Muscle of back (tissue), 3 donors: ENCODE measurements at regions not wholly inside any gene's neighbourhood (a gene's known extent, or its start where the extent isn't known, plus 50 kb on each side); places are given as distances from the start of the nearest gene placed in this dataset.

Experiments used
- DNase-seq, 3 donors: peaks; one replicate each; pipeline versions ENCODE4 v3.0.0 to v3.0.0-alpha.2; 2013

GRCh38 chr2:238700117-238700457 lies 147.8 kb upstream of the TWIST2 start:
- no peak for DNase-seq

GRCh38 chr2:238700506-238701340 lies 147.2 kb upstream of the TWIST2 start:
- DNase-seq, result no peak

GRCh38 chr2:238701341-238702206 lies 146.3 kb upstream of the TWIST2 start:
- no peak for DNase-seq

DNA sequence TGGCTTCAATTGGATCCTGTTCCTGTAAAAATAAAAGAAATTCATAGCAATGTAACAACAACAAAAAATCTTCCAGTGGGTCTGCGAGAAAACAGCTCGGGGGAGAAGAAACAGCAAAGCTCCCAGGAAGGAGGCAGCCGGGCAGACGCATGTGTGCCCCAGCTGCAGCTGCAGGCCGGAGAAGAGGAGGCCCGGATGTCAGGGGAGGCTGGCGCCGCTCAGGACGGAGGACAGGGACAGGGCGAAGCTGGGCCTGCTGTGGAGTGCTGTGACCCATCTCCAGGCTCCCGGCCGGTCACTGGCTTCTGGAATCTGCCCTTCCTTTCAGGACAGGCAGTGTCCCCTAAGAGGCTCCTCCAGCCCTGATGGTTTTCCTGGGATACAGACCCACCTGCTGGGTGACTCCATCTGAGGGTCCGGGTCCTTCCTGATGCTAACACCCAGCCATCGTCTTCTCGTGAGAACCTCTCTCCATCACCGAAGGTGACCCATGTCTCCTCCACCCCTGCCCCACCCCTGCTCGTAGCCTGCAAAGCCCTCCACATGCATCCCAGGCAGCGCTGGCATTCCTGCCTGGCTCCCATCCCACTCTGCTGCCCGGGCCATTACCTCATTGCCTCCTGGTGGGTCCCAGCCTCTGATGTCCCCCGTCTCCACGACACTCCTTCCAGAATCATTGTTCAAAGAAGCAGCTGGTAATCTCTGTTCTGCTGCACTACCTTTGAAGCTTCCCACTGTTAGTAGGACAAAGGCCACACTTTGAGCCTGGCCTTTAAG lies 145.4 kb upstream of the TWIST2 start:
- no peak for DNase-seq

DNA sequence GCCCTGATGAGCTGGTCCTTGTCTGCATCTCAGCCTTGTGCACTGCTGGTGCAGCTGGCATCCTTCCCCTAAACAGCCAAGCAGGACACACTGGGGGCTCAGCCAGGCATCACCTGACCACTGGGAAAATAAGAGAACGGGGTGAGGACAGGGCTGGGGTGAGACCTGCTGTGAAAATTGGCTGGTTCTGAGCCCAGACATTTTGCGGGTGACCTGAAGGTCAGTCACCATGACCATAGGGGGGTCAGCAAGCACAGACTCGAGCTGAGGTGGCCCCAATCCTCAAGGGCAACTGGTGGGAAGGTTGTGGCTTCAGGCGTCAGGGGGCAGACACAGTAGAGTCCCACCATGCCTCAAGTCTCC lies 144.9 kb upstream of the TWIST2 start:
- DNase-seq, result no peak

- no peak for DNase-seq
These were observed 144.4 kb upstream of the TWIST2 start for GRCh38 chr2:238703436-238703835.

DNA sequence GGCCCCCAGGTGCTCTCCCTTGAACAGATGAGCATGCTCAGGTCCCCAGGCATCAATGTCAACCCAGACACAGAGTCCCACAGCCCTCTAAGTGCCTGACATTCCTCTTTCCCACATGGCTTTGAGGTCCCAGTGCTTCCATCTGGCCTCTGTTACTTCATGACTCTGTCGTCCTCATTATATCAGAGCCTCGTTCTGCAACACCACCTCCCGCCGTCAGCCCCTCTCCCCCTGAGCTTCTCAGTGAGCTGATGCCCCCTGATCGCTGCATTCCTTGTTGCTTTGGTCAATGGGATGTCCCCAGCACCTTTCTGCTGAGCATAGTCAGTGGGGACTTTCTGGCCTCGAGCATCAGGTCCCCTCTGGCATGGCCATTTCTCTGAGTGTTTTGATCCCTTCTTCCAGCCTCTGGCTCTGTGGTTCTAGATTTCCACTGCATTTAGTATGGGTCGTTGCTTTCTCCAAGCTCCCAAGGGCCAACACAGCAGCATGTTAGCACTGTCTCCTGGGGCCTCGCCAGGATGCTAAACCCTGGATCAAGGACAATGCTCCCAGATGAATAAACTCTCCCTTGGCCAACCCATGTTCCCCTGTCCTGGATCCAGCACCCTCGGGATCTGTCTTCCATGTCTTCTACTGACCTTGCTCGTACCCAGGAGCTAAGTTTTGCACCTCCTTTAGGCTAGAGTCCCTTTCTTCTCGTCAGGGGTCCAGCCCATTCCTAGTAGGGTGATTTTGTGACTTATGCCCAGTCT lies 143.2 kb upstream of the TWIST2 start:
- no peak for DNase-seq

DNA sequence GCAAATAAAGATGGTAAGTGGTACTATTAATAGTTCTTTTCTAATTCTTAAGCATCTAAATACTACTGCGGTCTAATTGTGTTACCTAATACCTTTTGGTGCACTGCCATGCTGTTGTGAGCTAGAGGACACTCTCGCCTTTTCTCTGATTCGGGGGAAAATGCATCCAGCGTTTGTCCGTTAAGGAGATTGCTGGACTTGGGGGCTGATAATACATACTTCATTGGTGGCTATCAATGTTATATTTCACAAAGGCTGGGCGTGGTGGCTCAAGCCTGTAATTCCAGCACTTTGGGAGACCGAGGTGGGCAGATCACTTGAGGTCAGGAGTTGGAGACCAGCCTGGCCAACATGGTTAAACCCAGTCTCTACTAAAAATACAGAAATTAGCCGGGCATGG lies 141.7 kb upstream of the TWIST2 start:
- DNase-seq, result no peak

DNA sequence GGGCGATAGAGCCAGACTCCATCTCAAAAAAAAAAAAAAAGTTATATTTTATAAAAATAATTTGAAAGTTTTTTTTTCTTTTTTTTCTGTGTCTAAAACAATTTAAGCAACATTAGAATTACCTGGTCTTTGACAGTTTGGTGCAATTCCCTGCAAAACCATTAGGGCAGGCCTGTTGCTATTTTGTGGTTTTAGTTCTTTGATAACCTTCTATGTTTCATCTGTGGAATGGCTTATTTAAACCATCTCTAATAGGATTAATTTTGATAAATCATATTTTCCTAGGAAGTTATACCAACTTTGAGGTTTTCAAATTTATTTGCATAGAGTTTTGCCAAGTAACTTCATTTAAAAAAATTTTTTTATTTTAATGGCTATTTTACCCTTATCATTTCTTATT lies 141.2 kb upstream of the TWIST2 start:
- DNase-seq, result no peak

- peak; percentile 83 to 93 (median 87) for DNase-seq
These were observed 138.4 kb upstream of the TWIST2 start for GRCh38 chr2:238709325-238710025.

- DNase-seq, result peak; percentile 79 to 91 (median 79)
These were observed 137.7 kb upstream of the TWIST2 start for GRCh38 chr2:238710032-238710735.

GRCh38 chr2:238710787-238711186 lies 137.1 kb upstream of the TWIST2 start:
- DNase-seq, result peak in 2 of 3 donors; percentile 21 to 59

DNA sequence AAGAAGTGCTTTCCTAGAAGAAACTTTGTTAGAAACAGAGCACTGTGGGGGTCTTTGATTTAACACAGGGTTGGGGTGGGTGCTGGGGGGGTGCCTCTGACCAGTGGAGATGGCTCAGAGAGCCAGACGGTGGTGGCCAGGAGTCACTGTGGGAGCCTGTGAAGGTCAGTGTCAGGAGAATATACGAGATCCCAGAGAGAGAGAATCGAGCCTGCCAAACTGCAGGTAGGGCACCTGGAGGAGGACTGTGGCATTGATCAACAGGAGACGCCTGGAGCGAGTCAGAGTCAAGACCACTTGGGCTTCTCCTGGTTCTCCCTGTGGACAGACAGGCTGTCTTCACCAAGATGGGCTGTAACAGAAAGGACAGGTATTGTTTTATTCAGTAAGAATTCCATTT lies 136.5 kb upstream of the TWIST2 start:
- DNase-seq, result no peak

DNA sequence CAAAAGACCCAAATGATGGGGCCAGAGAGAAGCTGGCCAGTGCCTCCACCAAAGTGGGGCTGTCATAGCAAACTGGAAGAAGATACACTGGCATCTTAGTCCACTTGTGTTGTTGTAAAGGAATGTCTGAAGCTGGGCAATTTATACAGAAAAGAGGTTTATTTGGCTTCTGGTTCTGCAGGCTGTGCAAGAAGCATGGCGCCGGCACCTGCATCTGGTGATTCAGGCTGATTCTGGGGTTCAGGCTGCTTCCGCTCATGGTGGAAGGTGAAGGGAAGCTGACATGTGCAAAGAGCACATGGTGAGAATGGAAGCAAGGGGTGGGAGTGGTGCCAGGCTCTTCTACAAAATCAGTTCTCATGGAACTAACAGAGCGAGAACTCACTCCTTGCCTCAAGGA lies 135.9 kb upstream of the TWIST2 start:
- DNase-seq, result no peak

DNA sequence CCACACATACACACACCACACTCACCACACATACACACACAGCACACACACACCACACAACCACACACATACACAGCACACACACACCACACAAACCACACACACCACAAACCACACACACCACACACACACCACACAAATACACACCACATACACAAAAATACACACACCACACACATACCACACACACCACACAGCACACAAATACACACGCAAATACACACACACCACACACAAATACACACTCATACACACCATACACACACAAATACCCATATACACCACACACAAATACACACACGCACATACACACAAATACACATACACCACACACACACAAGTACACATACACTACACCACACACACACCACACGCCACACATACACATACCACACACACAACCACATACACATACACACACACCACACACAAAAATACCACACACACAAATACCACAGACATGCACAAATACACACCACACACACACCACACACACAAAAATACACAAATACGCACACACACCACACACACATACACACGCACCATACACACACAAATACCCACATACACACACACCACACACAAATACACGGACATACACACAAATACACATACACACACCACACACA lies 134.6 kb upstream of the TWIST2 start:
- DNase-seq, result no peak

GRCh38 chr2:238714038-238714528 lies 133.8 kb upstream of the TWIST2 start:
- peak; percentile 26 to 76 (median 47) for DNase-seq

DNA sequence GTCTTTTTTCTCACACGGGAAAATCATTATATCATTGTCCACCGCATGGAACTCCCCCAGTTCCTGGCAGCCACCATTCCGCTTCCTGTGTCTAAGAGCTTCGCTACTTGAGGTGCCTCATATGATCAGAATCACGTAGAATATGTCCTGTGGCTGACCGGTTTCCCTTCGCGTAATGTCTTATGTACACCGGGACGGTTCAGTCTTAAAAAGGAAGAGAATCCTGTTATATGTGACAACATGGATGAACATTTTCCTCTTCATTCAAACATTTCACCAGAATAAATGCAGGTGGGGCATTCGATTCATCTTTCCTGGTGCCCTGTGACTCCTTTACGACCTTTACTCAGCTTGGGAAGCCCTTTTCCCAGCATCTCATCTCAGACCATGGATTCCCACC lies 131.7 kb upstream of the TWIST2 start:
- no peak for DNase-seq

GRCh38 chr2:238716585-238716984 lies 131.3 kb upstream of the TWIST2 start:
- DNase-seq, result no peak

- no peak for DNase-seq
These were observed 130.8 kb upstream of the TWIST2 start for GRCh38 chr2:238717084-238717483.

- no peak for DNase-seq
These were observed 128.2 kb upstream of the TWIST2 start for GRCh38 chr2:238719641-238720040.
